ENCODE measurements at regions not wholly inside any gene's neighbourhood (a gene's known extent, or its start where the extent isn't known, plus 50 kb on each side); places are given as distances from the start of the nearest gene placed in this dataset.

- TF ChIP-seq, protein P1, sequence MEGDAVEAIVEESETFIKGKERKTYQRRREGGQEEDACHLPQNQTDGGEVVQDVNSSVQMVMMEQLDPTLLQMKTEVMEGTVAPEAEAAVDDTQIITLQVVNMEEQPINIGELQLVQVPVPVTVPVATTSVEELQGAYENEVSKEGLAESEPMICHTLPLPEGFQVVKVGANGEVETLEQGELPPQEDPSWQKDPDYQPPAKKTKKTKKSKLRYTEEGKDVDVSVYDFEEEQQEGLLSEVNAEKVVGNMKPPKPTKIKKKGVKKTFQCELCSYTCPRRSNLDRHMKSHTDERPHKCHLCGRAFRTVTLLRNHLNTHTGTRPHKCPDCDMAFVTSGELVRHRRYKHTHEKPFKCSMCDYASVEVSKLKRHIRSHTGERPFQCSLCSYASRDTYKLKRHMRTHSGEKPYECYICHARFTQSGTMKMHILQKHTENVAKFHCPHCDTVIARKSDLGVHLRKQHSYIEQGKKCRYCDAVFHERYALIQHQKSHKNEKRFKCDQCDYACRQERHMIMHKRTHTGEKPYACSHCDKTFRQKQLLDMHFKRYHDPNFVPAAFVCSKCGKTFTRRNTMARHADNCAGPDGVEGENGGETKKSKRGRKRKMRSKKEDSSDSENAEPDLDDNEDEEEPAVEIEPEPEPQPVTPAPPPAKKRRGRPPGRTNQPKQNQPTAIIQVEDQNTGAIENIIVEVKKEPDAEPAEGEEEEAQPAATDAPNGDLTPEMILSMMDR (IDR thresholded peaks at IDR 0.05) = no peak
- TF ChIP-seq EZH2 (IDR thresholded peaks at IDR 0.05; ENCODE audit: borderline replicate concordance, insufficient read depth, low read depth, low read length, poor library complexity, severe bottlenecking) = no peak
Measured at GRCh38 chr12:30862486-30862885, 64.1 kb upstream of the TSPAN11 start.

Measured in B cell (primary cell).